GM19035 (cell line): ENCODE measurements at regions not wholly inside any gene's neighbourhood (a gene's known extent, or its start where the extent isn't known, plus 50 kb on each side); places are given as distances from the start of the nearest gene placed in this dataset.

Source experiments
- ATAC-seq: cut with Tn5 transposase; IDR thresholded peaks from one replicate; pipeline ENCODE4 v1.9.1; 2021; ENCODE audit not compliant: unreplicated experiment

GRCh38 chr15:68500363-68501258 lies 68.6 kb upstream of the ITGA11 start:
- ATAC-seq = no peak

- ATAC-seq = no peak
These were observed 69.3 kb upstream of the ITGA11 start for GRCh38 chr15:68501259-68501591.

DNA sequence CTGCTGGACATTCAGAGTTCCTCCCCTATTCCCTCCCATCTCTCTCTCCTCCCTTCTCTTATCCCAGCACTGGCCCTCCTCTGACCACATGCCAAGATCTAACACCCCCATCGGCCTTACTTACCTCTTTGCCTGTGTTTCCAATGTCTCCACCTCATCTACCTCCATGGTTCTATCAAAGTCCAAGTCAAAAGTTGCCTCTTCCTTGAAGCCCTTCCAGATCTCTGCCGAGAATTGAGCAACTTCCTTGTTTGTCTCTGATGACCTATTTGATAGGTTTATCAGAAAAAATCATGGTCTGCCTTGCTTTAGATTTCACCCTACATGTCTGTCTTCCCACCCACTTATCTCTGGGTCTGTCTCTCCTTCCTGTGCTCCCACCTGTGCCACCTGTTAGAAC lies 69.7 kb upstream of the ITGA11 start:
- no peak for ATAC-seq

DNA sequence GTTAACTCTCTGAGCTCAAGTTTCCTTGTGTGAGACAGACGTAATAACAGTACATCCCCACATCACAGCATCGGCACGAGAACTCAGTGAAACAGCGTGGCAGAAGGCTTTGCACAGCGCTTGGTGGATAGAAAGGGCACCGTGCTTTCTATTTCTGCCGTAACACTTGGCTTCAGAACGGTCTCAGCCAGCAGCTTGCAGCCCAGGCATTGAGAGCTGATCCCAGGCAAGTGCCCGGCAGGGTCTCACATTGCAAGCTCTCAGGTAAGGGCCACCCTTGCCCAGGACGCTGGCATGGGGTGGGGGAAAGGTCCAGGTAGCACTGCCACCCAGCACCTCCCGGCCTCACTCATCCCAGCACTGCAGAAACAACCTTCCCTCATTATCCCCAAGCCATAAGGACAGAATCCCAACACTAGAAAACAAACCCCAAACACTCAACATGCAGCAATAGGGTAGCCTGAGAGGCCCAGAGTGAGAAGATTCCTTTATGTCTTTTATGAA lies 70.5 kb upstream of the ITGA11 start:
- no peak for ATAC-seq

DNA sequence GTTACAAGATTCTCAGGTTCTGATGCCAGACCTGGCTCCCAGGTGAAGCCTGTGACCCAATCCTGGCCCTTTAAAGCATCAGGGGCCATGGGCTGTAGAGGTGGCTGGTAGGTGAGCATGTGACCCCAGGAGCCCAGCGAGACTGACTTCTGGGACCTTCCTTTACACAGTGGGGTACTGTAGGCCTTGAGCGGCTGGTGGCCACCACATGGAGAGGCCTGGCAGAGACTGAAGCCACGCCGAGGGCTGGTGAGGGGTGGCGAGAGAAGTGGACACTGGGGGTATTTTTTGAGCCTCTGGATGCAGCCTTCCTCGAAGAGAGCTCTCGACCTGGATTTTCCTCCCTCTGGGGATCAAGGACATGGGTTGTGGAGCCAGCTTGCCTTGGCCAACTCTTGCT lies 71.2 kb upstream of the ITGA11 start:
- ATAC-seq = no peak

DNA sequence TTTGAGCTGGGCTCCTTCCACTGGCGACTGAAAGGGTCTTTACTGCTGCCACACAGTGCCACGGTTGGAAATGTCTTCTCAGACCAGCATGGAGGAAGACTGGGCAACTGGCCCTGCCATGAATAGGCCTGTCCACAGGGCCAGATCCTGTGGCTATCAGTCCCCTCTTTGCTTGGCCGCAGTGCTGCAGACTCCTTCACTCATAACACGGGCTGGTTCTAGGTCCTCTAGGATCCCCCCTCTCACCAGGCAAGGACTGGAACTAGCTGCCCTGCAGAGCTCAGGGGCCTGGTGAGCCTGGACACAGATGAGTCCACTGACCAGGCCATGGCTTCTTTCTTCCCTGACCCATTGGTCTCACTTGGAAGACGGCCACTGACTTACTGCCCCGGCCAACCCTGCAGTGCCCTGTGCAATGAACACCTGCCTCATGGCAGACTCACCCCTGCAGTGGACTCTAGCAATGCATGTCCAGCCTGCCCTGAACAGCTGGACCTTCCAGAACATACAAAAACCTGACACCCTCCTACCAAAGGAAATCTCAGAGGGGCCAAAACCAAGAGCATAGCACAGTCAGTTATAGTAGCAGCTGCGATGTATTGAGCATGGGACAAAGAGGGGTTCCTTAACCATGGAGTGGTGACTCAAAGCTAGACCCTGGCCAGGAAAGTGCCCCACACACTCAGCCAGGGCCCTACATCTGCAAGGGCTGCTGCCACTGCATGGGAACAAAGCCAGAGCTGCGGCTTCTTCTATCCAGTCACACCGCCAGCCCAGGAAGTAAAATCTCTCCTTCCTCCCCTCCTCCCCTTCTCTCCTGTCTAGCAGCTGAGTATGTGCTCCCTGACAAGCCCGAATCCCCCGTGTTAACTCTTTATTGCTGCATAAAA lies 72.1 kb upstream of the ITGA11 start:
- no peak for ATAC-seq

DNA sequence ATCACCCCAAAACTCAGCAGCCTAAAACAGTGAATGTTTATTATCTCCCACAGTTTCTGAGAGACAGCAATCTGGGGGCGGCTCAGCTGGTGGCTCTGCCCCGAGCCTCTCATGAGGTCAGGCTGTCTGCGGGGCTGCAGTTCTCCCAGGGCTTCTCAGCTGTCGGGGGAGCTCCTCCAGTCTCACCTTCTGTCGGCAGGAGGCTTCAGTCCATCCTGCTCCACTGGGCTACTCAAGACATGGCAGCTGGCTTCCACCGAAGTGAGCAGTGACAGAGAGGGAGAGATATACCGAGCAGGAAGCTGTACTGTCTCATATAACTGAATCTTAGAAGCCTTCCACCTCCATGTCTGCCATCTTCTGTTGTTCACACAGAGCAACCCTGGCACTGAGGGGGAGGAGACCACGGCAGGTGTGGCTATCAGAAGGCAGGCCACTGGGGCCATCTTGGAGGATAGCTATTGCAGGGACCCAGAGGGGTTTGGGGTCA lies 72.8 kb upstream of the ITGA11 start:
- no peak for ATAC-seq

DNA sequence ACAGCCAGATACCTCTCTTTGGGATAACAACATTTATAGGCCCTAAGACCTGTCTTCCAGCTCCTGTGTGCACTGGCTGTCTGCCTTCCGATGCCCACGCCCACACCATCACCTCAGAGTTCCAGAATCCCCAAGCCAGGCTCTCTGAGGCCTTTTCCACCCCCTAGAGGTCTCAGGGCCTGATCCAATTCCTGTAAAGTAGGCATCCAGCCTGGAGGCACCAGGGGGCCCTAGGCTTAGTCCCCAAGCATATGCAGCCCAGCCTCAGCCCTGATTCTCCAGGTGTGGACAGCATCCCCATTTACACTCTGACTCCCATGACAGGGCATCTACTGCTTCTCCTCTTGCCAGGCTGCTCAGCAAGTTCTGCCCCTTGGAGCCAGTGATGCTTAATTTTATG lies 72.7 kb upstream of the CORO2B start:
- no peak for ATAC-seq

DNA sequence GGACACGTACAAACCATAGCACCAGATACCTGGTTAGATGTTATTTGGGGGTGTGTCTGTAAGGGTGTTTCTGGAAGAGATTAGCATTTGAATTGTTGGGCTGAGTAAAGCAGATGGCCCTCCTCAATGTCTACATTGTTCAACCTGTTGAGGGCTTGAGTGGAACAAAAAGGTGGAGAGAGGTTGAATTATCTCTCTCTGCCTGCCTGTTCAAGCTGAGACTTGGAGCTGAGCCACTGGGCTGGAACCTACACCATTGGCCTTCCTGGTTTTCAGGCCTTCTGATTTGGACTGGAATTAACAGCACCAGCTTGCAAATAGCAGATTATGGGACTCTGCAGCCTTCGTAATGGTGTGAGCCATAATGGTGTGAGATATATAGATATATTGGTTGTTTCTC lies 71.3 kb upstream of the CORO2B start:
- ATAC-seq = no peak

DNA sequence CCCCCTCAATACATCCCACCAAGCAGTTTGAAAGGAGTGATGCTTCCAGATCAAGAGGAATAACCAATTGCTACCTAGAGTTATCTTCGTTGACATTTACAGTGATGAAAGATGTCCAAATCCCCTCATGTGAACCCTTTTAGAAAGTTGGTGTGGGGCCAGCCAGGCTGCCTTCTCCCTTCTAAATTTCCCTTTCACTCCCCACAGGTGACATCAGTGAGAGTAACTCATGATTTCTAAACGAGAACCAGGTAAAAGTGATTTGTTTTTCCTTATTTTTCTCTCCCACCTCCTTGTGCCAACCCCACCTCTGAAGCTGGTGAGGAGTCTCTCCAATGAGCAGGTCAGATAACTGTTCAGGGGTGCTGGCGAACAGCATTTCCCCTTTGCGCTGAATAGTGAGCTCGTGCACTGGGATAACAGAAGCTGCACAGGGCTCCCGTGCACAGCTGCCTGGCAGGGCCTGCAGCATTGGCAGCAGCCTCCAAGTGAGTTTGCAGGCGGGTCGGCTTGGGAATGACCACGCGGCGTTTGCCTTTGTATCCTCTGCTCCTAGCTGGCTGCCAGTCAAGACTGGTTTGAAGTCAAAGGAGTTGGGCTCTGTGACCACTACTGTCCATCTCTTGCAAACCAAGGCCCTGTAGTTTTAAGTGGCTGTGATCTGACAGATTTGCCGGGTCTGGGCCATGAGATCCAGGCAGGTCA lies 70.2 kb upstream of the CORO2B start:
- ATAC-seq = no peak

DNA sequence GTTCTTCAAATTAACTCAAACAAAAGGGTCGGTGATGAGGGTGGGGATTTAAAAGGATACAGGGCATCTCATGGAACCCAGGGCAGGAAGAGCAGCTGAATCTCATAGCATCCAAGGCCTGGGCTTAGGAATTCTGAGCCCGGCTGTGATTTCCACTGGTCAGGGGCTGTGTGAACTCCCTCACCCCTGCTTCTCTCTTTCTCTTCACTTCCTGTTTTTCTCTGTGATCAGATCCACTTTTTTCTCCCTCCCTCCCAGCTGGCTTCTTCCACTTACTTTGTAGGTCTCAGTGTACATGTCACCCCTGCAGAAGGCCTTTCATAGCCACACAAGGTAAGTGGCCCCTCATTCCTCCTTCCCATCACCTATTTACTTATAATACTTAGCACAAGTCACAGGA lies 68.2 kb upstream of the CORO2B start:
- ATAC-seq = no peak

- ATAC-seq = no peak
These were observed 67.5 kb upstream of the CORO2B start for GRCh38 chr15:68511073-68511991.

- no peak for ATAC-seq
These were observed 66.7 kb upstream of the CORO2B start for GRCh38 chr15:68512052-68512451.

- ATAC-seq = no peak
These were observed 66.2 kb upstream of the CORO2B start for GRCh38 chr15:68512598-68512997.

- no peak for ATAC-seq
These were observed 63.3 kb upstream of the CORO2B start for GRCh38 chr15:68515371-68516095.

- no peak for ATAC-seq
These were observed 61.5 kb upstream of the CORO2B start for GRCh38 chr15:68517285-68517761.

DNA sequence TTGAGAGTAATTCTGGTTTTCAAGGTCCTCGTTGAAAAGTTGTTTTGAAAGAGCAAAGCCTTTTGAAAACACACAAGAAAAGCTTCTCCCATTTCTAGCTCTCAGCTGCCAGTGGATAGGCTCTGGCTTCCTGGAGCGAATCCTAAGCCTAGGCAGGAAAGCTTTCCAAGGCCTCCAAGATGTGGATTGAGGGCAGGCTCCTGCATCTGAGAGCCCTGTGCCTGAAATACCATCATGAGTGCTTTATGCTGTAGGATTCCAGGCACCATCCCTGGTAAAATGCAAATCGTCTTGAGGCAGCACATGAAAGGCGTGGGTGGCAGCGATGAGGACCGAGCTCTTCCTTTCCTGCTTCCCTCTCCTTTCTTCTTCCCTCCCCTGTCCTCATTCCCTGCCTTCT lies 60.7 kb upstream of the CORO2B start:
- ATAC-seq = no peak

- ATAC-seq = no peak
These were observed 59.9 kb upstream of the CORO2B start for GRCh38 chr15:68518785-68519430.
